K562 (cell line): ENCODE measurements at regions not wholly inside any gene's neighbourhood (a gene's known extent, or its start where the extent isn't known, plus 50 kb on each side); places are given as distances from the start of the nearest gene placed in this dataset.

Experiments
- ID3 ChIP-seq, 2 experiments: fragments of 250-450 bp in 1 of 2; fragments of 450-650 bp in 1 of 2; sonication (Bioruptor Pico) in 1 of 2; IDR thresholded peaks; 2 replicates each; pipeline versions ENCODE4 v1.6.1 to v1.8.0; 2016 to 2021; ENCODE audit warnings: mild to moderate bottlenecking in 2 of 2, moderate library complexity in 2 of 2, missing compliant biosample characterization in 1 of 2, missing genetic modification characterization in 1 of 2
- PCBP2 ChIP-seq: fragments of 200-400 bp; formaldehyde crosslinking; IDR thresholded peaks from 2 replicates; pipeline ENCODE4 v1.6.1; 2018; ENCODE audit warnings: low read length, low read depth, mild to moderate bottlenecking, moderate library complexity; ENCODE audit not compliant: poor library complexity, severe bottlenecking
- REST ChIP-seq, 2 experiments: fragments of 450-650 bp; formaldehyde crosslinking in 1 of 2; IDR thresholded peaks; 2 replicates each; pipeline versions ENCODE4 v1.4.0 to v1.6.1; 2014 to 2020; ENCODE audit warnings: mild to moderate bottlenecking in 2 of 2, borderline replicate concordance in 1 of 2, low read depth in 1 of 2
- SNIP1 ChIP-seq: fragments of 450-650 bp; IDR thresholded peaks from 2 replicates; pipeline ENCODE4 v1.7.1; 2017; ENCODE audit warnings: low read depth, mild to moderate bottlenecking
- ZNF584 ChIP-seq: fragments of 200-800 bp; sonication (Bioruptor generic); IDR thresholded peaks from 2 replicates; pipeline ENCODE4 v1.6.1; 2016; ENCODE audit warnings: low read depth, mild to moderate bottlenecking, missing genetic modification characterization, missing compliant biosample characterization
- TF ChIP-seq, protein P1 (sequence below): fragments of 250-450 bp; sonication (Bioruptor Pico); IDR thresholded peaks from 2 replicates; pipeline ENCODE4 v1.5.0; 2020; ENCODE audit warnings: mild to moderate bottlenecking

GRCh38 chr21:24123785-24124184 is 1483.5 kb downstream of the MRPL39 start (continued):
- TF ChIP-seq, protein P1, sequence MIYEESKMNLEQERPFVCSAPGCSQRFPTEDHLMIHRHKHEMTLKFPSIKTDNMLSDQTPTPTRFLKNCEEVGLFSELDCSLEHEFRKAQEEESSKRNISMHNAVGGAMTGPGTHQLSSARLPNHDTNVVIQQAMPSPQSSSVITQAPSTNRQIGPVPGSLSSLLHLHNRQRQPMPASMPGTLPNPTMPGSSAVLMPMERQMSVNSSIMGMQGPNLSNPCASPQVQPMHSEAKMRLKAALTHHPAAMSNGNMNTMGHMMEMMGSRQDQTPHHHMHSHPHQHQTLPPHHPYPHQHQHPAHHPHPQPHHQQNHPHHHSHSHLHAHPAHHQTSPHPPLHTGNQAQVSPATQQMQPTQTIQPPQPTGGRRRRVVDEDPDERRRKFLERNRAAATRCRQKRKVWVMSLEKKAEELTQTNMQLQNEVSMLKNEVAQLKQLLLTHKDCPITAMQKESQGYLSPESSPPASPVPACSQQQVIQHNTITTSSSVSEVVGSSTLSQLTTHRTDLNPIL (CRISPR knock-in tag) = no peak
- no peak for TF ChIP-seq ZNF584 (CRISPR knock-in tag)
- TF ChIP-seq SNIP1 = no peak
- TF ChIP-seq ID3 (CRISPR knock-in tag; IDR thresholded peaks at IDR 0.05) = no peak
- no peak for TF ChIP-seq ID3 (tag; IDR thresholded peaks at IDR 0.05)
- TF ChIP-seq REST (IDR thresholded peaks at IDR 0.05; ENCODE audit: borderline replicate concordance) = no peak
- no peak for TF ChIP-seq REST (CRISPR knock-in tag; IDR thresholded peaks at IDR 0.05; ENCODE audit: low read depth)
- TF ChIP-seq PCBP2 = no peak
